ENCODE measurements at regions not wholly inside any gene's neighbourhood (a gene's known extent, or its start where the extent isn't known, plus 50 kb on each side); places are given as distances from the start of the nearest gene placed in this dataset.

- Histone ChIP-seq H3K4me3 (ENCODE audit: low read depth in 1 of 3, low read length in 3 of 3) (no peak overlapping the region), H3K27me3 (ENCODE audit: control insufficient read depth in 4 of 4, insufficient read depth in 4 of 4, low read length in 3 of 4) (peaks cover 0 to 8% (median 0%) of the 10 kb centered on the region in 4 donors), H3K4me1 (ENCODE audit: control insufficient read depth in 4 of 4, insufficient read depth in 4 of 4, low read length in 3 of 4) (no peaks in the 10 kb centered on the region), H3K27ac (ENCODE audit: low read depth in 1 of 2, low read length in 2 of 2) (no peak overlapping the region), H3K36me3 (ENCODE audit: control insufficient read depth in 4 of 4, insufficient read depth in 3 of 4, low read depth in 1 of 4, low read length in 3 of 4) (no peaks in the 10 kb centered on the region), H3K9ac (ENCODE audit: low read depth in 1 of 2, low read length in 2 of 2) (no peak overlapping the region), H3K9me3 (ENCODE audit: control insufficient read depth in 4 of 4, low read length in 3 of 4) (peaks cover 0 to 2% (median 0%) of the 10 kb centered on the region in 4 donors)
- no peak for DNase-seq (ENCODE audit: low spot score)
- TF ChIP-seq JUND (IDR thresholded peaks at IDR 0.05): no peak
- TF ChIP-seq HNF4G (IDR thresholded peaks at IDR 0.05): no peak
- 53% methylated on average over 9 of the region's 9 CpGs for WGBS
Observed at GRCh38 chr14:95765051-95765450, 51.1 kb upstream of the TCL1A start.

GRCh38 chr14:95763875-95764274 is 50.0 kb upstream of the TCL1A start:
- H3K4me1 ChIP-seq (ENCODE audit: control insufficient read depth in 4 of 4, insufficient read depth in 4 of 4, low read length in 3 of 4): no peaks in the 10 kb centered on the region
- H3K9ac ChIP-seq (ENCODE audit: low read depth in 1 of 2, low read length in 2 of 2): no peak overlapping the region
- DNase-seq (ENCODE audit: low spot score): no peak
- H3K27ac ChIP-seq (ENCODE audit: low read depth in 1 of 2, low read length in 2 of 2): no peak overlapping the region
- H3K4me3 ChIP-seq (ENCODE audit: low read depth in 1 of 3, low read length in 3 of 3): no peak overlapping the region
- H3K36me3 ChIP-seq (ENCODE audit: control insufficient read depth in 4 of 4, insufficient read depth in 3 of 4, low read depth in 1 of 4, low read length in 3 of 4): no peaks in the 10 kb centered on the region
- H3K27me3 ChIP-seq (ENCODE audit: control insufficient read depth in 4 of 4, insufficient read depth in 4 of 4, low read length in 3 of 4): peaks cover 0 to 8% (median 0%) of the 10 kb centered on the region in 4 donors
- 86% methylated on average over 3 of the region's 3 CpGs for WGBS
- TF ChIP-seq FOXA2 (IDR thresholded peaks at IDR 0.05) (no peak), MAX (IDR thresholded peaks at IDR 0.05) (no peak), HNF4G (IDR thresholded peaks at IDR 0.05) (no peak), CTCF (IDR thresholded peaks at IDR 0.05; ENCODE audit: low read depth, low read length, missing input control) (no peak), YY1 (IDR thresholded peaks at IDR 0.05) (no peak), ZBTB33 (IDR thresholded peaks at IDR 0.05) (no peak), REST (IDR thresholded peaks at IDR 0.05) (no peak), FOXA1 (IDR thresholded peaks at IDR 0.05) (no peak), RXRA (IDR thresholded peaks at IDR 0.05) (no peak), EGR1 (IDR thresholded peaks at IDR 0.05; ENCODE audit: low read depth in 2 of 2) (no peak), ATF3 (IDR thresholded peaks at IDR 0.05) (no peak), GABPA (IDR thresholded peaks at IDR 0.05 in 1 of 2, conservative IDR thresholded peaks at IDR 0.05 in 1 of 2) (no peak), NR2F2 (IDR thresholded peaks at IDR 0.05) (no peak), HNF4A (conservative IDR thresholded peaks at IDR 0.05) (no peak)
- H3K9me3 ChIP-seq (ENCODE audit: control insufficient read depth in 4 of 4, low read length in 3 of 4): peaks cover 0 to 2% (median 0%) of the 10 kb centered on the region in 4 donors

Data from liver (tissue), 8 donors.